ELR (cell line): ENCODE measurements at regions not wholly inside any gene's neighbourhood (a gene's known extent, or its start where the extent isn't known, plus 50 kb on each side); places are given as distances from the start of the nearest gene placed in this dataset.
A peak's percentile ranks its signal among the peaks of the same experiment; 100 is the strongest.
"Not testable (repeated sequence)": the region's sequence is repeated elsewhere in the genome, so short reads cannot be mapped to it uniquely, and the experiment has no call there.

ENCODE experiments used
- DNase-seq: peaks from one replicate; pipeline ENCODE4 v3.0.0-alpha.2; 2015; ENCODE audit warnings: low read depth

GRCh38 chr9:39665020-39665419 lies 309.6 kb downstream of the SPATA31A1 start:
- DNase-seq = not testable (repeated sequence)

GRCh38 chr9:39674437-39675210 lies 319.2 kb downstream of the SPATA31A1 start:
- DNase-seq = not testable (repeated sequence)

GRCh38 chr9:39675211-39675553 lies 319.7 kb downstream of the SPATA31A1 start:
- DNase-seq = not testable (repeated sequence)

GRCh38 chr9:39678534-39679263 lies 323.2 kb downstream of the SPATA31A1 start:
- not testable (repeated sequence) for DNase-seq

GRCh38 chr9:39680694-39681401 lies 325.4 kb downstream of the SPATA31A1 start:
- not testable (repeated sequence) for DNase-seq

GRCh38 chr9:39728862-39729261 lies 373.4 kb downstream of the SPATA31A1 start:
- DNase-seq = not testable (repeated sequence)

- not testable (repeated sequence) for DNase-seq
Measured at GRCh38 chr9:39744898-39745297, 389.4 kb downstream of the SPATA31A1 start.

GRCh38 chr9:39775570-39775969 lies 420.1 kb downstream of the SPATA31A1 start:
- DNase-seq = not testable (repeated sequence)

- DNase-seq = not testable (repeated sequence)
Measured at GRCh38 chr9:39791356-39791755, 435.9 kb downstream of the SPATA31A1 start.

- not testable (repeated sequence) for DNase-seq
Measured at GRCh38 chr9:39797935-39798334, 442.5 kb downstream of the SPATA31A1 start.

- DNase-seq = not testable (repeated sequence)
Measured at GRCh38 chr9:39799252-39799651, 443.8 kb downstream of the SPATA31A1 start.

GRCh38 chr9:39802561-39802960 lies 447.1 kb downstream of the SPATA31A1 start:
- not testable (repeated sequence) for DNase-seq

- DNase-seq = peak; percentile 60
Measured at GRCh38 chr9:39809401-39810226, 454.1 kb downstream of the SPATA31A1 start.

- DNase-seq = not testable (repeated sequence)
Measured at GRCh38 chr9:39810401-39810800, 454.9 kb downstream of the SPATA31A1 start.

- DNase-seq = not testable (repeated sequence)
Measured at GRCh38 chr9:39811615-39812014, 456.1 kb downstream of the SPATA31A1 start.

GRCh38 chr9:39828457-39828856 lies 473.0 kb downstream of the SPATA31A1 start:
- DNase-seq = peak; percentile 7
